Lower leg skin (tissue), 4 donors: ENCODE measurements at regions not wholly inside any gene's neighbourhood (a gene's known extent, or its start where the extent isn't known, plus 50 kb on each side); places are given as distances from the start of the nearest gene placed in this dataset.

ENCODE experiments used
- DNase-seq, 2 donors: peaks; one replicate each; pipeline ENCODE4 v3.0.0-alpha.2; 2019; ENCODE audit warnings: low spot score in 2 of 2
- H3K4me3 ChIP-seq: fragments of 200-600 bp; sonication (generic); 2 replicates; pipeline ENCODE4 v1.5.1; 2017; ENCODE audit warnings: mild to moderate bottlenecking, low read depth; ENCODE audit not compliant: poor library complexity, severe bottlenecking
- CTCF ChIP-seq, 3 donors: fragments of 450-650 bp; IDR thresholded peaks; one replicate each; pipeline ENCODE4 v1.5.1; 2016; ENCODE audit warnings: antibody characterized with exemption in 3 of 3, mild to moderate bottlenecking in 3 of 3, moderate library complexity in 2 of 3
- POLR2A ChIP-seq, 2 donors: fragments of 450-650 bp; IDR thresholded peaks; one replicate each; pipeline ENCODE4 v1.6.1; 2016 to 2017; ENCODE audit warnings: antibody characterized with exemption in 2 of 2, mild to moderate bottlenecking in 1 of 2, moderate library complexity in 1 of 2
- WGBS, 2 donors: methylation state at CpG; one replicate each; pipeline ENCODE4 v1.1.5; 2018; 5-methylcytosine and 5-hydroxymethylcytosine counted together
- intact Hi-C: fragments of 100-400 bp; cut with DNase I; formaldehyde crosslinking; loops from one replicate; pipeline ENCODE4 v1.15.0; 2023; ENCODE audit warnings: low total_unique reads

DNA sequence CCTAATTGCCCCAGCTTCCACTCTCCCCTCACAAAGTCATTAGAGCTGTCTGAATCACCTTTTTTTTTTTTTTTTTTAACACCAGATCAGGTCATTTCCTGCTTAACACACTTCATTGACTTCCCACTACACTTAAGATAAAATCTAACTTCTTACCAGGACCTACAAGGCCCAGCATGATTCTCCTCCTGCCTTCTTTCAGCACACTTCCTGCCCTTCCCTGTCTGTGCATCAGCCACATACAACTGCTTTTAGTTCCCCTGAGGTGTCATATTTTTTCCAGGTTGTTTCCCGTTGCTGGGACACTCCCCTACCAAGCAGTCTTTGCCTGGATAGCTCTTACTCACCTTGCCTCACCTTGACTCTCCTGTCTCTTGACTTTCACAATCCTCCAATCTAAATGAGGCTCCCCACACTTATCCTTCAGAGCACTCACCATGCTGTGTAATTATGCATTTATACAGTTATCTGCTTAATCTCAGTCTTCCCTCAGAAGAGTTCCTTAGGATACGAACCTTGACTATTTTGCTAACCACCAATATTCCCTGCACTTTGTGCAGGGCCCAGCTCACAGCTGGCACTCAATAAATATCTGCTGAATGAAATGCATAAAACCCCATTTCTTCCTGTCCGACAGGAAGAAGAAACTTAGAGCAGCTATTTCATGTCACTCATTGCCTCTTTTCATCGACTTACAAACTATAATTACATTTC lies 96.6 kb upstream of the AKIP1 start:
- DNase-seq: no peak
- H3K4me3 ChIP-seq: no peak overlapping the region
- 23 to 38% methylated on average over 4 of the region's 4 CpGs for WGBS, 2 donors
- TF ChIP-seq POLR2A (IDR thresholded peaks at IDR 0.05): no peak
- no peak for TF ChIP-seq CTCF (IDR thresholded peaks at IDR 0.05)
- intact Hi-C loops: no loop called here

GRCh38 chr11:8814923-8815240 lies 96.1 kb upstream of the AKIP1 start:
- H3K4me3 ChIP-seq: no peak overlapping the region
- intact Hi-C loops: no loop called here
- DNase-seq: no peak
- TF ChIP-seq POLR2A (IDR thresholded peaks at IDR 0.05) (no peak), CTCF (IDR thresholded peaks at IDR 0.05) (no peak)
- 28 to 43% methylated on average over 2 of the region's 2 CpGs for WGBS, 2 donors

GRCh38 chr11:8818421-8818820 lies 92.6 kb upstream of the AKIP1 start:
- WGBS, 2 donors: 90 to 94% methylated on average over 2 of the region's 2 CpGs
- intact Hi-C loops: no loop called here
- H3K4me3 ChIP-seq: no peak overlapping the region
- TF ChIP-seq POLR2A (IDR thresholded peaks at IDR 0.05): no peak
- TF ChIP-seq CTCF (IDR thresholded peaks at IDR 0.05): no peak
- no peak for DNase-seq

- intact Hi-C loops: no loop called here
- H3K4me3 ChIP-seq: no peak overlapping the region
- no peak for TF ChIP-seq CTCF (IDR thresholded peaks at IDR 0.05)
- TF ChIP-seq POLR2A (IDR thresholded peaks at IDR 0.05): no peak
- DNase-seq: no peak
- WGBS, 2 donors: 48 to 71% methylated on average over 2 of the region's 2 CpGs
Measured at GRCh38 chr11:8820401-8820800, 90.6 kb upstream of the AKIP1 start.

DNA sequence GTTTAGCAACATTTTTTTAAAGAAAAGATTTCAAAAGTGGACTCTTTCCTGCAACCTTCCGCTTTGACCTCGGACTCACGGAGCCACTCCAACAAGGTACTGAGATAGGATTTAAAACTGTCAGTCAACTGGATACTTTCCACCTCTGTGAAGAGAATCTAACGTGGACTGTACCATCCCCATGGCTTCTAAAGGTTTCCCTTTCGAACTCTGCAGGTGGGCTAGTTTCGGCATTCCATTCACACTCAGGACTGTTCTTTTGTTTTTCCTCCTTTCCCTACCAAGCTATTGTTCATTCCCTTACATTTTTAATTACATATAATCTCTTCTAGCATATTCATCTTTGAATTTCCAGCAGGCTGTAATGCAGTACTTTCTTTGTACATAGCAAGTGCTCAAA lies 88.5 kb upstream of the AKIP1 start:
- intact Hi-C loops: no loop called here
- DNase-seq: no peak
- no peak overlapping the region for H3K4me3 ChIP-seq
- 78 to 81% methylated on average over 6 of the region's 6 CpGs for WGBS, 2 donors
- TF ChIP-seq POLR2A (IDR thresholded peaks at IDR 0.05): no peak
- no peak for TF ChIP-seq CTCF (IDR thresholded peaks at IDR 0.05)

DNA sequence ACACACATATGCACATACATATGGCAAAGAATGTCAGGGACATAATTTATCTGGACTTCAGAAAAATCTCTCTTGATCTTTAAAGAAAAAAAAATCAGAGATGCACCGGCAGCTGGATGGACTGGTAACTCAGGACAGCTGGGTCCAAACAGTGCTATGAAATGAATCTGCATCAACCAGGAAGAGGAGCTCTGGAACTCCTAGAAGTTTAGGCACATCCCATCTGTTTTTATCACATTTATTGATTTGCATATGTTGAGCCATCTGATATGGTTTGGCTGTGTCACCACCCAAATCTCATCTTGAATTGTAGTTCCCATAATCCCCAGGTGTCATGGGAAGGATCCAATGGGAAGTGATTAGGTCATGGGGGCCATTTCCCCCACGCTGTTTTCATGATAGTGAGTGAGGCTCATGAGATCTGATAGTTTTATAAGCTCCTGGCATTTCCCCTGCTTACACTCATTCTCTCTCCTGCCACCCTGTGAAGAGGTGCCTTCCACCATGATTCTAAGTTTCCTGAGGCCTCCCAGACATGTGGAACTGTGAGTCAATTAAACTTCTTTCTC lies 87.7 kb upstream of the AKIP1 start:
- intact Hi-C loops: no loop called here
- no peak for TF ChIP-seq CTCF (IDR thresholded peaks at IDR 0.05)
- no peak for TF ChIP-seq POLR2A (IDR thresholded peaks at IDR 0.05)
- 57 to 87% methylated on average over 2 of the region's 2 CpGs for WGBS, 2 donors
- H3K4me3 ChIP-seq: no peak overlapping the region
- DNase-seq: peak in 1 of 2 donors; percentile 3
